ENCODE measurements at regions not wholly inside any gene's neighbourhood (a gene's known extent, or its start where the extent isn't known, plus 50 kb on each side); places are given as distances from the start of the nearest gene placed in this dataset.
A peak's percentile ranks its signal among the peaks of the same experiment; 100 is the strongest.
"Not testable (repeated sequence)": the region's sequence is repeated elsewhere in the genome, so short reads cannot be mapped to it uniquely, and the experiment has no call there.

DNA sequence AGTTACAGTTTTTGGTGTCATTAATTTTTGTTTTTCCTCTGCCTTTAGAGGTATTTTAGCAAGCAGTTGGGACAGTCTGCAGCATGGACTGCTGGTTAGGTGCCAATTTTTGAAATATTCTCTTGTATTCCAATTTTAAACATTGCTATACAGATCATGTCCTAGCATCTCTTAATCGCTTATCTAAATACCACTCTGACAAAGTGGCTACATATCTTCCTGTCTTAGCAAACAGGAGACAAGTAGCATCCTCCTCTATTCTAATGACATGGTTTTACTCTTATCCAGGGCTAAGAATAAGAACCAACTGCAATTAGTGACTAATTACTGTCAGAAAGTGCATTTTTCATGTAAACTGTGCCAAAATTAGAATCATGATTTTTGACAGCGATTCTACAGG lies 117.8 kb upstream of the ATP2B1 start:
- ChIA-PET CTCF (no interaction called here), POLR2A (no interaction called here)
- no peaks in the 10 kb centered on the region for H3K27me3 ChIP-seq (ENCODE audit: control insufficient read depth, insufficient read depth, low read length)
- no peak overlapping the region for H3K4me3 ChIP-seq (ENCODE audit: low read depth, low read length)
- DNase-seq (ENCODE audit: low read depth), result no peak
- no peaks in the 10 kb centered on the region for H3K36me3 ChIP-seq (ENCODE audit: control insufficient read depth, insufficient read depth, low read length)
- TF ChIP-seq, protein P1, sequence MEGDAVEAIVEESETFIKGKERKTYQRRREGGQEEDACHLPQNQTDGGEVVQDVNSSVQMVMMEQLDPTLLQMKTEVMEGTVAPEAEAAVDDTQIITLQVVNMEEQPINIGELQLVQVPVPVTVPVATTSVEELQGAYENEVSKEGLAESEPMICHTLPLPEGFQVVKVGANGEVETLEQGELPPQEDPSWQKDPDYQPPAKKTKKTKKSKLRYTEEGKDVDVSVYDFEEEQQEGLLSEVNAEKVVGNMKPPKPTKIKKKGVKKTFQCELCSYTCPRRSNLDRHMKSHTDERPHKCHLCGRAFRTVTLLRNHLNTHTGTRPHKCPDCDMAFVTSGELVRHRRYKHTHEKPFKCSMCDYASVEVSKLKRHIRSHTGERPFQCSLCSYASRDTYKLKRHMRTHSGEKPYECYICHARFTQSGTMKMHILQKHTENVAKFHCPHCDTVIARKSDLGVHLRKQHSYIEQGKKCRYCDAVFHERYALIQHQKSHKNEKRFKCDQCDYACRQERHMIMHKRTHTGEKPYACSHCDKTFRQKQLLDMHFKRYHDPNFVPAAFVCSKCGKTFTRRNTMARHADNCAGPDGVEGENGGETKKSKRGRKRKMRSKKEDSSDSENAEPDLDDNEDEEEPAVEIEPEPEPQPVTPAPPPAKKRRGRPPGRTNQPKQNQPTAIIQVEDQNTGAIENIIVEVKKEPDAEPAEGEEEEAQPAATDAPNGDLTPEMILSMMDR (IDR thresholded peaks at IDR 0.05; ENCODE audit: insufficient read depth, low read depth, low read length), result no peak

GRCh38 chr12:89825591-89826449 lies 117.2 kb upstream of the ATP2B1 start:
- TF ChIP-seq, protein P1 (IDR thresholded peaks at IDR 0.05; ENCODE audit: insufficient read depth, low read depth, low read length), result no peak
- POLR2A ChIA-PET, result no interaction called here
- CTCF ChIA-PET, result no interaction called here
- no peaks in the 10 kb centered on the region for H3K27me3 ChIP-seq (ENCODE audit: control insufficient read depth, insufficient read depth, low read length)
- no peak overlapping the region for H3K4me3 ChIP-seq (ENCODE audit: low read depth, low read length)
- DNase-seq (ENCODE audit: low read depth), result peak; percentile 6
- no peaks in the 10 kb centered on the region for H3K36me3 ChIP-seq (ENCODE audit: control insufficient read depth, insufficient read depth, low read length)

DNA sequence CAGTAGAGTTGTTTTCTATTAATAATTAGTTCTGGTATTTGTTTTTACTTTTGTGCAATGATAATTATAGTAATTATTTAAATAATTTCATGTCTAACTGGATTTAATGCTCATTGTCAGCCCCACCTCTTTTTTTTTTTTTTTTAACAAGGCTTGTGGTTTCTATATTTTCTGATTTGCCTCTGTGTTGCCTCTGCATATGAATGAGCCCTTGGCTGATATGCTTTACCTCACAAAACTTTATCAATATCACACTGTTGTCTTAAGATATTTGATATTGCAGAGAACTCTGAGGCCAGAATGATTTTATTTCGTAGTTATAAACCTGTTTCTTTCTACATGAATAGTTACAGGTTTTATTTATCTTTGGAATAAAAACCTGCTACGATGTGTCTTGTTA lies 116.2 kb upstream of the ATP2B1 start:
- no peaks in the 10 kb centered on the region for H3K27me3 ChIP-seq (ENCODE audit: control insufficient read depth, insufficient read depth, low read length)
- DNase-seq (ENCODE audit: low read depth), result no peak
- ChIA-PET POLR2A (no interaction called here), CTCF (no interaction called here)
- H3K36me3 ChIP-seq (ENCODE audit: control insufficient read depth, insufficient read depth, low read length), result no peaks in the 10 kb centered on the region
- TF ChIP-seq, protein P1 (IDR thresholded peaks at IDR 0.05; ENCODE audit: insufficient read depth, low read depth, low read length), result no peak
- no peak overlapping the region for H3K4me3 ChIP-seq (ENCODE audit: low read depth, low read length)

GRCh38 chr12:89822992-89823391 lies 114.4 kb upstream of the ATP2B1 start:
- CTCF ChIA-PET; POLR2A ChIA-PET; H3K27me3 ChIP-seq (ENCODE audit: control insufficient read depth, insufficient read depth, low read length); DNase-seq (ENCODE audit: low read depth); H3K4me3 ChIP-seq (ENCODE audit: low read depth, low read length); H3K36me3 ChIP-seq (ENCODE audit: control insufficient read depth, insufficient read depth, low read length): not testable (repeated sequence)

- DNase-seq (ENCODE audit: low read depth), result no peak
- CTCF ChIA-PET, result no interaction called here
- TF ChIP-seq, protein P1 (IDR thresholded peaks at IDR 0.05; ENCODE audit: insufficient read depth, low read depth, low read length), result no peak
- POLR2A ChIA-PET, result no interaction called here
- Histone ChIP-seq H3K4me3 (ENCODE audit: low read depth, low read length) (no peak overlapping the region), H3K27me3 (ENCODE audit: control insufficient read depth, insufficient read depth, low read length) (no peaks in the 10 kb centered on the region), H3K36me3 (ENCODE audit: control insufficient read depth, insufficient read depth, low read length) (no peaks in the 10 kb centered on the region)
These were observed 113.3 kb upstream of the ATP2B1 start for GRCh38 chr12:89821896-89822295.

Measured in BJ (cell line).